ENCODE measurements at regions not wholly inside any gene's neighbourhood (a gene's known extent, or its start where the extent isn't known, plus 50 kb on each side); places are given as distances from the start of the nearest gene placed in this dataset.
"Not testable (repeated sequence)": the region's sequence is repeated elsewhere in the genome, so short reads cannot be mapped to it uniquely, and the experiment has no call there.

- H3K9me3 ChIP-seq (replicated peaks); H3K4me3 ChIP-seq; DNase-seq; intact Hi-C loops (cut with micrococcal nuclease); H3K36me3 ChIP-seq; H3K27ac ChIP-seq (replicated peaks); H3K4me1 ChIP-seq; H3K27me3 ChIP-seq (ENCODE audit: low read depth): not testable (repeated sequence)
Measured at GRCh38 chr2:215889240-215889969, 123.9 kb downstream of the MREG start.

- Histone ChIP-seq H3K36me3 (no peaks in the 10 kb centered on the region), H3K9me3 (replicated peaks) (no peaks in the 10 kb centered on the region), H3K27me3 (ENCODE audit: low read depth) (no peaks in the 10 kb centered on the region), H3K4me1 (peaks cover 8% of the 10 kb centered on the region), H3K4me3 (no peak overlapping the region), H3K27ac (replicated peaks) (no peak overlapping the region)
- no peak for TF ChIP-seq CTCF (IDR thresholded peaks at IDR 0.05; ENCODE audit: borderline replicate concordance)
- intact Hi-C loops (cut with micrococcal nuclease) = no loop called here
- no peak for DNase-seq
Measured at GRCh38 chr2:215888680-215889079, 124.7 kb downstream of the MREG start.

- no peaks in the 10 kb centered on the region for H3K36me3 ChIP-seq
- H3K9me3 ChIP-seq (replicated peaks) = peaks cover 6% of the 10 kb centered on the region
- intact Hi-C loops (cut with micrococcal nuclease) = no loop called here
- no peak for DNase-seq
- H3K4me1 ChIP-seq = peaks cover 8% of the 10 kb centered on the region
- H3K4me3 ChIP-seq = no peak overlapping the region
- no peak overlapping the region for H3K27ac ChIP-seq (replicated peaks)
- TF ChIP-seq CTCF (IDR thresholded peaks at IDR 0.05; ENCODE audit: borderline replicate concordance) = no peak
- no peaks in the 10 kb centered on the region for H3K27me3 ChIP-seq (ENCODE audit: low read depth)
Measured at GRCh38 chr2:215887303-215887702, 126.0 kb downstream of the MREG start.

GRCh38 chr2:215886022-215886421 is 127.3 kb downstream of the MREG start:
- no peaks in the 10 kb centered on the region for H3K27me3 ChIP-seq (ENCODE audit: low read depth)
- DNase-seq = no peak
- H3K27ac ChIP-seq (replicated peaks) = no peak overlapping the region
- peaks cover 6% of the 10 kb centered on the region for H3K9me3 ChIP-seq (replicated peaks)
- no peaks in the 10 kb centered on the region for H3K36me3 ChIP-seq
- H3K4me1 ChIP-seq = peaks cover 8% of the 10 kb centered on the region
- no peak for TF ChIP-seq CTCF (IDR thresholded peaks at IDR 0.05; ENCODE audit: borderline replicate concordance)
- intact Hi-C loops (cut with micrococcal nuclease) = no loop called here
- H3K4me3 ChIP-seq = no peak overlapping the region

- Histone ChIP-seq H3K4me1 (peaks cover 8% of the 10 kb centered on the region), H3K36me3 (no peaks in the 10 kb centered on the region), H3K27me3 (ENCODE audit: low read depth) (no peaks in the 10 kb centered on the region), H3K4me3 (no peak overlapping the region), H3K27ac (replicated peaks) (no peak overlapping the region), H3K9me3 (replicated peaks) (peaks cover 6% of the 10 kb centered on the region)
- no peak for TF ChIP-seq CTCF (IDR thresholded peaks at IDR 0.05; ENCODE audit: borderline replicate concordance)
- intact Hi-C loops (cut with micrococcal nuclease) = no loop called here
- no peak for DNase-seq
Measured at GRCh38 chr2:215885536-215885935, 127.8 kb downstream of the MREG start.

- no peak for TF ChIP-seq CTCF (IDR thresholded peaks at IDR 0.05; ENCODE audit: borderline replicate concordance)
- Histone ChIP-seq H3K9me3 (replicated peaks) (peaks cover 6% of the 10 kb centered on the region), H3K4me1 (peaks cover 8% of the 10 kb centered on the region), H3K36me3 (no peaks in the 10 kb centered on the region), H3K4me3 (no peak overlapping the region), H3K27ac (replicated peaks) (peak overlapping the region; percentile 23), H3K27me3 (ENCODE audit: low read depth) (no peaks in the 10 kb centered on the region)
- intact Hi-C loops (cut with micrococcal nuclease) = no loop called here
- no peak for DNase-seq
Measured at GRCh38 chr2:215884451-215885087, 128.8 kb downstream of the MREG start.
